ENCODE measurements at regions not wholly inside any gene's neighbourhood (a gene's known extent, or its start where the extent isn't known, plus 50 kb on each side); places are given as distances from the start of the nearest gene placed in this dataset.
A peak's percentile ranks its signal among the peaks of the same experiment; 100 is the strongest.

DNA sequence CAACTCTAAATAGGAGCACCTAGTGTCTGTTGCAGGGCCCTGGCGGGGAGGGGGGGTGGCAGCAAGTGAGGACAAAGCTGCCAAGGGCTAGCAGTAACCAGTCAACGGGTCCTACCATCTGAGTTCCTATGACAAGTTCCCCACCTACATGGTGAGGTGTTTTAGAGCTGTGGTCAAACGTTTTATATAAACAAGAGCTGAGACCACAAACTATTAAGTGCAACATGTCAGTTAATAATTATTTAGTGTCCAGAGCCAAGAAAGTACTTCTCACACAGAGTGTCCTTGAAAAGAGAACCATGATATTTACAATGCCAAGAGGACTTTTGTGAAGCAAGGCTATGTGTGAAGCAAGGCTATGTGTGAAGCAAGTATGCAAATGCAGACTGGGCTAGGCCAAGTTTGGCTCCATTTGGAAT, 434.7 kb downstream of the TNS3 start:
- no peak for DNase-seq (ENCODE audit: low read depth)

DNA sequence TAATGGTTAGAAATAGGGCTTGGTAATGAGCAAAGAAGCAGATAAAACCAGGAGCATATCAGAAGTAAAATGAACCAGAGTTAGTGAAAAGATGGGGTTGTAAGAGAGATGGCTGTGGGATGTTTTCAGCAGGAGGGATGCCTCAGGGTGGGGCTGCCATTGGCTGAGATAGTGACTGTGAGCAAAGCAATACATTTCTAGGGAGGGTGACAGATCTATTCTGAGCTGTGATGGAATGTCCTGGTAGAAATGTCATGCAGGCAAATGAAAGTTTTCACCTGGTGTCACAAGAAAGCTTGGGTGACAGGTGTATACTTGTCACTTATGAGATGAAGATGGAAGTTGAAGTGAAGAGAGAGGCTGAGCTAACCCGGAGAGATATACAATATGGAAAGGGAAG, 435.9 kb downstream of the TNS3 start:
- DNase-seq (ENCODE audit: low read depth) = no peak

DNA sequence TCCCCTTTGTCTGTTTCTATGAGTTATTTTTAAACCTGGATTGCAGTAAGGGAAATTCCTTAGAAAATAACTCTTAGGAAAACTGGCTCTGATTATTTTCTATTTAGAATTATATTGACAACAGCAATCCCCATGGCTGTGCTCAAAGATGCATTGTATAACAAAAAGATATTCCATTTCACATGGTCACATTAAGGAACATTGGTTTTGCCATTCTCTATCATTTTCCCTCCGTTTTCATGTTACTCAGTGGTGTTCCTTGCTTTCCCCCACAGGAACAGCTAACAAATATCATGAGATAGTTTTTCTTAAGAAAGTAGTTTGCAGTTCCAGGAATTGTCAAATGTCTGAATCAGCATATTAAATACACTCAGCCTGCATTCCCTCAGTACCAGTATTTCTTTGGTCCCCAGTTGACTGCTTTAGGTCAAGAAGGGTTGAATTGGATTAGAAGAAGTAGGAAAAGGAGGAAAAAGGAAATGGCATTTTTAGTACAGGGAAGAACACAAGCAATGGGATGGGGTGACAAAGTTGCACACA, 436.7 kb downstream of the TNS3 start:
- DNase-seq (ENCODE audit: low read depth) = no peak

DNA sequence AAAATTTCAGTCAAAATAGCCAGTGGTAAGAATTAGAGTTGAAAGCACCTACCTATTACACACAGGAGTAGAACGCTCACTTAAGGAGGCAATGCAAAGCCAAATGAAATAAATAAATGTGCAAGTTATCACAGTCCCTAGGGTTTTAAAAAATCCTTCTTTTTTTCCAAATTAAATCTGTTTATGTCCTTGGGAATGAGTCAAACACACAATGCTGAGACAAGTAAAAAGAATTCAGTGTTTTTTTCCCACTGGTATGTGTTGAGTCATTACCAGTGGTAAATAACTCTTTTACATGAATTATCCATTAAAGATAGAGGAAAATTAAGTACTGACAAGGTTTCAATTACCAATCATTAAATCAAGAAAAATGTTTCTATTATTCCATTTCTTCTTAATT, 438.6 kb downstream of the TNS3 start:
- DNase-seq (ENCODE audit: low read depth) = peak; percentile 89

- no peak for DNase-seq (ENCODE audit: low read depth)
These were observed 439.1 kb downstream of the TNS3 start for GRCh38 chr7:47142867-47143175.

DNA sequence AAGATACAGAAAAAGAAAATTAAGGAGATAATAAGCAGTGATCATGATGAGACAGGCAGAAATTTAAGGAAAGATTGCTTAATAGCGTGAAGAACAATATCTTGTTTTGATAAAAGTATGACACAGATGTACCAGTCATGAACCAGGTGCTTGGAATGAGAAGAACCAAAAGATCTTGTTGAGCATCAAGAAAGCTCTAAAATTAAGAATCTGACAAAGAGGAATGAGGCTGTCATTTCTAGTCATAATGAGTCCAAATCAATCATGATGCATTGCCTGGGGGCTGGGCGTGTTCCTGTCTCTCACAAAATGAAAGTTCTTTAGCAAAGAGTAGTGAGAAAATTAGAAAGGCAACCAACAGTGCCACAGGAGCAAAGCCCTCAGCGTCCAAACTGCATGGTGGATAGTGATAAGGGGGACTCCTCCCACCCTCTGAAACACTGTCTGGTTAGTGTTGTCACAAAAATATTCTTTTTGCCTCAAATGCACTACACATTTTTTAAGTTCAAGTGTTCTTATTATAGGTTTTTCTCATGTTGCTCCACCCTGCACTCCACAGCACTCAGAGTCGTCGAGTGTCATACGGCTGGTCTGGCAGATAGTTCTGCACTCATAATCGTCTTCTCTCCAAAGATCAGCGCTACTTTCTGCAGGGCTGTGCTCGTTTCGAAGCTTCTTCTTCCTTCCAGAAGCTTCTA, 439.6 kb downstream of the TNS3 start:
- no peak for DNase-seq (ENCODE audit: low read depth)

- DNase-seq (ENCODE audit: low read depth) = peak; percentile 51
These were observed 449.4 kb downstream of the TNS3 start for GRCh38 chr7:47132471-47132870.

GRCh38 chr7:47128700-47129099, 453.2 kb downstream of the TNS3 start:
- peak; percentile 33 for DNase-seq (ENCODE audit: low read depth)

DNA sequence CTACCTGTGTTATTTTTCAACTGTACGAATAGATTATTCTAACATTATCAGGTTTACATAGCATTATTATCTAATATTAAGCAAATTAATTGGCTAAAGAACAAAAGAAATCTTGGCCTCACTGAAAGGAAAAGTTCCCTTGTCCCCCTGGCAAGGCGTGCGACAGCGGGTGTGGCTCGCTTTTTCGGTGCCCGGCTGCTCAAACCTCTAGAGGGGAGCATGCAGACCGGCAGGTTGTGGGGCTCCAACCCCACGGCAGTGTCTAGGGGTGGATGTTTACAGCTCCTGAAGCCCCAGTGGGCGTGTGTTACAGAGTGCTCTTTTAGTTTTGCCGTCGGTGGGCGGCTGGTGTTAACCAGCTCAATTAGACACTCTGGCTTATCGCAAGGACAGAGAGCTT, 456.4 kb downstream of the TNS3 start:
- no peak for DNase-seq (ENCODE audit: low read depth)

- no peak for DNase-seq (ENCODE audit: low read depth)
These were observed 462.5 kb downstream of the TNS3 start for GRCh38 chr7:47119261-47119865.

DNA sequence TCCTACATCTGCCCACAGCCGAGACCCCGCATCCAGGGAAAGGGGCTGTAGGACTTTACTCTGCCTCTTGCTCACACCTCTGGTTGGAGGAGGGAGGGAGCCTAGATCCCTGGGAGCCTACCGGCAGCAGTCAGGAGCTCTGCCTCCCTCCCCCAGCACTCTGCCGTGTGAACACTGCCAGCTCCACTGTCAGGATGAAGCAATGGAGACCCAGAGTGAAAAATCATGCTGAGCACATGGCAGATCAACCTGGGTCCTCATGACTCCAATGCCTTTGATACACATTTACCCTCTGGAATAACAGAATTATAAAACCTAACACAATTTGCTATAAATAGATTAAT, 477.7 kb downstream of the TNS3 start:
- DNase-seq (ENCODE audit: low read depth) = no peak

DNA sequence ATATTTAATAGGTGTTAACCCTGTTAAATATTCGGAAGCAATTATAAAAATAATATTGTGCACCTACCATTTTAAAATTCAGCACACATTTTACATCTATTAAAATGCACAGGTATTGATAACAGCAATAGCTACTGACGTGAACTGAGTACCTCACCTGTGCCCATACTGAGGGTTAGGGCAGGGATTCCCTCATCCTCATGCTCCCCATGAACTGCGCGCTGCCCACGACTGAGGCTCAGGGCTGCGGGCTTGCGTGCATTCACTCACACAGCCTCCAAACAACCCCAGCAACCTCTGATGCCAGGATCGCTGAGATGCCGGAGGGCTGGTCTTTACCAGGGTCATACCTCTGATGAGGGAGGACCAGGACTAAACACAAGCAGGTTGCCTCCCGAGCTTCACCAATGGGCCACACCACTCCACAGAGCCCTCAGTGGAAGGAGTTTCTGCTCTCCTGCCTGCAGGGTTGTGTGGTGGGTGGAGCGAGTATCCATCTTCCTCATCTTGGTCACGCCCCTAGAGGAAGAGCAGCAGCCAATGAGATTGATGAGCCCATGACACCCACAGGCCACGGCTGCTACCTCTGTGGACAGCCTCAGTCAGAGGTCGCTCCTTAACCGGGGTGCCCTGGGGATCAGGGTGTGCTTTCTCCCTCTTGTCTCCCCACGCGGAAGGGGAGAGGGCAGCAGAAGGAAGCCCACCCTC, 478.3 kb downstream of the TNS3 start:
- DNase-seq (ENCODE audit: low read depth) = no peak

DNA sequence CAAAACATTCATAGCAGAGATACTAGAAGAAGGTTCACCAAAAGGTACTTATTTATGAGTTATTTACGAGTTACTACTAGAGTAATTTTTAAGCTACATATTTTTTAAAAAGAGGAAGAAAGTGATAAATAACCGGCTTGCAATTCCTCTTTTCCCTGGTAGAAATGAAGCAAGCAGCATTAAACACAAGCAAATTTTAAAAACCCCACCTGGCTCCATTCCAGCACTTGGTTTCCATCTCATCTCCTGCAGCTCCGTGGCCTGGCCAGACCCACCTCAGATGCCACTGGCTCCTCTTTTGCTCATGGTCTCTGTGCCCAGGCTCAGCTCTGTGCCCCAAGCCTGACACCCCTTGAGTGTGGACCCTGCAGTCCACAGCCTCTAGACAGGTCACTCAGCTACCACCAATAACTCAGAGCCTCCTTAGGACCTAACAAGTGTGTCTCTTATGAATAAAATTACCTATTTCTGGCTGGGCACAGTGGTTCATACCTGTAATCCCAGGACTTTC, 479.5 kb downstream of the TNS3 start:
- DNase-seq (ENCODE audit: low read depth) = no peak

DNA sequence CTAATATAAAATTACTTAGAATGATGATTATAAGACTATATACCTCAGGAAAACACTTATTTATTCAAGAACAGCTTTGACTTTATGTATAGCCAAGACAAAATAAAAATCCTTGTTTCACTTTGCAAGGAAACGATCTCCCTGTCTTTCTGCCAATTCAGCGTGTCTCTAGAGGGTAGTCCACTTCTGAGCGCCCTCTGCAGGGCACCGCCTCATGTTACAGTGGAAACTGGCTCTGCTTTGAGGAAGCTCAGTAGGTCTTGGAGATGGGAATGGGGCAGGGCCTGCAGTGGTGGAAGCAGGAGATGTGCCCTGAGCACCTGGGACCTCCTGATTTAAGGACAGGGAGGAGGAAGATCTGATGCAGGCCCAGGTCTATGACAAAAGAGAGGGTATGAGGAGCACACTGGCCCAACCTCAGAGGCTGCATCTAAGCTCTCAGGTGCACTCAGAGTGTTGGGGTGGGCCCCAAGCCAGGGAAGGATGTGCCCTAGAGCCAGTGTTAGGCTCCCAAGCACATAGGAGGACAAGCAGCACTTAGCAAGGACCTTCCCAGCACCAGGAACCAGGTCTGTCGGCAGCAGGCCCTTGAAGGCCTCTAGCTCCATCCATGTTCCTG, 481.0 kb downstream of the TNS3 start:
- DNase-seq (ENCODE audit: low read depth) = peak; percentile 68

DNA sequence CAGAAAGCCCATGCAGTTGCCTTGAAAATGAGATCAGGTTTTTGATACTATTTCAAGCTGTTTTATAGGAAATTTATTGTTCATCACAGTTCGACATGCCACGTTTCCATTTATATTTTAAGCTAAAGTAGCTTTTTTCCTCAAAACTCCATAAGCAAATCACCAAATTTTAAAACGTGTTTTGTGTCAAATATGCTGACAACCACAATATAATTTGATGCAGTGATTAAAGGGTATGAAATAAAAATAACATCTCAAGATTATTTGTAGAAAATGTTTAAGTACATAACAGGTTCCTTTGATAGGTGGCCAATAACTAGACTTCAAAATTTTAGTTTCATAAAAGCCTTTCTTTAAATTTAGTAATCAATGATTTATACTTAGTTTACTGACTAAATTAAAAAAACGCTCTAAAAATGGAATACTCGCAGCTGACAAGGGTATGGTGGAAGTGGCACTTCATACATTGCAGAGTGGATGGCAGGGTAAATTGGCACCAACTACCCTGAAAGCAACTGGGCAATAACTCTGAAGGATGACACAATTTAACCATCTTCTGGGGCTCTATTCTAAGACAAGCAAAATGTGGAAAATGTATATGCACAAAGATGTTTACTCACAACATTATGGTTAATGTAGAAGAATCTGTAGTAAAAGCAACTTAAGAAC, 481.6 kb downstream of the TNS3 start:
- DNase-seq (ENCODE audit: low read depth) = no peak

- DNase-seq (ENCODE audit: low read depth) = no peak
These were observed 484.5 kb downstream of the TNS3 start for GRCh38 chr7:47097431-47097830.

GRCh38 chr7:47095946-47096345, 486.0 kb downstream of the TNS3 start:
- no peak for DNase-seq (ENCODE audit: low read depth)

- DNase-seq (ENCODE audit: low read depth) = no peak
These were observed 487.4 kb downstream of the TNS3 start for GRCh38 chr7:47094462-47094861.

- DNase-seq (ENCODE audit: low read depth) = no peak
These were observed 488.3 kb downstream of the TNS3 start for GRCh38 chr7:47093320-47094234.

GRCh38 chr7:47092336-47092735, 489.6 kb downstream of the TNS3 start:
- DNase-seq (ENCODE audit: low read depth) = peak; percentile 16

DNA sequence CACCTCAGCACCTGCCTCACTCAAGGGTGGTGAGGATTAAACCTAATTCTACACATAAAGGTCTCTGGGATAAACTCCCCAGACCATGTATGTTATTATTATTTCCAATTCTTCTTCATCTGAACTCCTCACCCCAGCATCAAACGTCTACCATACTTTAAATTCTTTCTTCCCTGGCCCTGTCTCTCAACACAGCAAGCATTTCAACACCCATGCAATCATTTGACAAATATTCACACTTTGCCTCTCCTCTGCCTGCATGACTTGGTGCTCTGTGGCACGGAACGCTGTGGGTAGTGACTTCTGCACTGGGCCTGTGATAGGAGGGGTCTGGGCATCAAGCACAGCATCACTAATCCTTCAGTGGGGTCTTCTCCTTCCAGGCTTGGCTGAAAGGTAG, 490.8 kb downstream of the TNS3 start:
- DNase-seq (ENCODE audit: low read depth) = peak; percentile 18
